ENCODE measurements at regions not wholly inside any gene's neighbourhood (a gene's known extent, or its start where the extent isn't known, plus 50 kb on each side); places are given as distances from the start of the nearest gene placed in this dataset.
"Not testable (repeated sequence)": the region's sequence is repeated elsewhere in the genome, so short reads cannot be mapped to it uniquely, and the experiment has no call there.

- H3K4me3 ChIP-seq (ENCODE audit: insufficient read depth, low read depth, low read length); H3K9me3 ChIP-seq (ENCODE audit: control insufficient read depth, low read length); H3K4me1 ChIP-seq (ENCODE audit: control insufficient read depth, insufficient read depth, low read length); H3K27me3 ChIP-seq (ENCODE audit: control insufficient read depth, insufficient read depth, low read length, poor library complexity, severe bottlenecking); H3K36me3 ChIP-seq (ENCODE audit: control insufficient read depth, insufficient read depth, low read length); H3K27ac ChIP-seq (ENCODE audit: insufficient read depth, low read depth, low read length, poor library complexity, severe bottlenecking): not testable (repeated sequence)
- 90 to 94% methylated on average over 3 of the region's 3 CpGs for WGBS, 2 experiments
Measured at GRCh38 chr19:34871911-34872310, 54.8 kb upstream of the ZNF30 start.

GRCh38 chr19:34867631-34868030, 59.1 kb upstream of the ZNF30 start:
- no peaks in the 10 kb centered on the region for H3K36me3 ChIP-seq (ENCODE audit: control insufficient read depth, insufficient read depth, low read length)
- H3K9me3 ChIP-seq (ENCODE audit: control insufficient read depth, low read length), result no peaks in the 10 kb centered on the region
- no peak overlapping the region for H3K27ac ChIP-seq (ENCODE audit: insufficient read depth, low read depth, low read length, poor library complexity, severe bottlenecking)
- H3K4me3 ChIP-seq (ENCODE audit: insufficient read depth, low read depth, low read length), result no peak overlapping the region
- WGBS, 2 experiments, result 84 to 94% methylated on average over 4 of the region's 4 CpGs
- H3K4me1 ChIP-seq (ENCODE audit: control insufficient read depth, insufficient read depth, low read length), result no peaks in the 10 kb centered on the region
- no peaks in the 10 kb centered on the region for H3K27me3 ChIP-seq (ENCODE audit: control insufficient read depth, insufficient read depth, low read length, poor library complexity, severe bottlenecking)

GRCh38 chr19:34865225-34865624, 61.5 kb upstream of the ZNF30 start:
- 67 to 77% methylated on average over 1 of the region's 2 CpGs for WGBS, 2 experiments
- not testable (repeated sequence) for H3K4me1 ChIP-seq (ENCODE audit: control insufficient read depth, insufficient read depth, low read length); H3K27me3 ChIP-seq (ENCODE audit: control insufficient read depth, insufficient read depth, low read length, poor library complexity, severe bottlenecking); H3K27ac ChIP-seq (ENCODE audit: insufficient read depth, low read depth, low read length, poor library complexity, severe bottlenecking); H3K4me3 ChIP-seq (ENCODE audit: insufficient read depth, low read depth, low read length); H3K9me3 ChIP-seq (ENCODE audit: control insufficient read depth, low read length); H3K36me3 ChIP-seq (ENCODE audit: control insufficient read depth, insufficient read depth, low read length)

GRCh38 chr19:34859823-34860736, 66.6 kb upstream of the ZNF30 start:
- 5 to 11% methylated on average over 25 to 26 of the region's 34 CpGs for WGBS, 2 experiments
- H3K4me3 ChIP-seq (ENCODE audit: insufficient read depth, low read depth, low read length), result peak overlapping the region; percentile 35

GRCh38 chr19:34859325-34859724, 67.4 kb upstream of the ZNF30 start:
- not testable (repeated sequence) for H3K27ac ChIP-seq (ENCODE audit: insufficient read depth, low read depth, low read length, poor library complexity, severe bottlenecking); H3K9me3 ChIP-seq (ENCODE audit: control insufficient read depth, low read length); H3K27me3 ChIP-seq (ENCODE audit: control insufficient read depth, insufficient read depth, low read length, poor library complexity, severe bottlenecking); H3K4me1 ChIP-seq (ENCODE audit: control insufficient read depth, insufficient read depth, low read length); H3K36me3 ChIP-seq (ENCODE audit: control insufficient read depth, insufficient read depth, low read length); H3K4me3 ChIP-seq (ENCODE audit: insufficient read depth, low read depth, low read length)
- WGBS, 2 experiments, result 88 to 93% methylated on average over 2 of the region's 2 CpGs

More at GRCh38 chr19:34859823-34860736, 66.6 kb upstream of the ZNF30 start:
- H3K36me3 ChIP-seq (ENCODE audit: control insufficient read depth, insufficient read depth, low read length); H3K27ac ChIP-seq (ENCODE audit: insufficient read depth, low read depth, low read length, poor library complexity, severe bottlenecking); H3K4me1 ChIP-seq (ENCODE audit: control insufficient read depth, insufficient read depth, low read length); H3K9me3 ChIP-seq (ENCODE audit: control insufficient read depth, low read length); H3K27me3 ChIP-seq (ENCODE audit: control insufficient read depth, insufficient read depth, low read length, poor library complexity, severe bottlenecking): not testable (repeated sequence)

GRCh38 chr19:34856052-34856451, 70.7 kb upstream of the ZNF30 start:
- Histone ChIP-seq H3K9me3 (ENCODE audit: control insufficient read depth, low read length) (no peaks in the 10 kb centered on the region), H3K27ac (ENCODE audit: insufficient read depth, low read depth, low read length, poor library complexity, severe bottlenecking) (no peak overlapping the region), H3K4me1 (ENCODE audit: control insufficient read depth, insufficient read depth, low read length) (peaks cover 4% of the 10 kb centered on the region), H3K36me3 (ENCODE audit: control insufficient read depth, insufficient read depth, low read length) (no peaks in the 10 kb centered on the region), H3K27me3 (ENCODE audit: control insufficient read depth, insufficient read depth, low read length, poor library complexity, severe bottlenecking) (no peaks in the 10 kb centered on the region), H3K4me3 (ENCODE audit: insufficient read depth, low read depth, low read length) (no peak overlapping the region)

GRCh38 chr19:34853369-34853768, 73.3 kb upstream of the ZNF30 start:
- Histone ChIP-seq H3K9me3 (ENCODE audit: control insufficient read depth, low read length) (no peaks in the 10 kb centered on the region), H3K36me3 (ENCODE audit: control insufficient read depth, insufficient read depth, low read length) (no peaks in the 10 kb centered on the region), H3K4me1 (ENCODE audit: control insufficient read depth, insufficient read depth, low read length) (peaks cover 4% of the 10 kb centered on the region), H3K4me3 (ENCODE audit: insufficient read depth, low read depth, low read length) (no peak overlapping the region), H3K27ac (ENCODE audit: insufficient read depth, low read depth, low read length, poor library complexity, severe bottlenecking) (no peak overlapping the region), H3K27me3 (ENCODE audit: control insufficient read depth, insufficient read depth, low read length, poor library complexity, severe bottlenecking) (no peaks in the 10 kb centered on the region)
- 76 to 79% methylated on average over 3 of the region's 3 CpGs for WGBS, 2 experiments

- Histone ChIP-seq H3K9me3 (ENCODE audit: control insufficient read depth, low read length) (no peaks in the 10 kb centered on the region), H3K4me3 (ENCODE audit: insufficient read depth, low read depth, low read length) (no peak overlapping the region), H3K27ac (ENCODE audit: insufficient read depth, low read depth, low read length, poor library complexity, severe bottlenecking) (no peak overlapping the region), H3K4me1 (ENCODE audit: control insufficient read depth, insufficient read depth, low read length) (peaks cover 4% of the 10 kb centered on the region), H3K27me3 (ENCODE audit: control insufficient read depth, insufficient read depth, low read length, poor library complexity, severe bottlenecking) (no peaks in the 10 kb centered on the region), H3K36me3 (ENCODE audit: control insufficient read depth, insufficient read depth, low read length) (no peaks in the 10 kb centered on the region)
- WGBS, 2 experiments, result 81 to 82% methylated on average over 5 of the region's 5 CpGs
Measured at GRCh38 chr19:34852669-34853068, 74.0 kb upstream of the ZNF30 start.

GRCh38 chr19:34851277-34851804, 75.4 kb upstream of the ZNF30 start:
- H3K27ac ChIP-seq (ENCODE audit: insufficient read depth, low read depth, low read length, poor library complexity, severe bottlenecking), result no peak overlapping the region
- H3K4me3 ChIP-seq (ENCODE audit: insufficient read depth, low read depth, low read length), result no peak overlapping the region
- no peaks in the 10 kb centered on the region for H3K9me3 ChIP-seq (ENCODE audit: control insufficient read depth, low read length)
- H3K4me1 ChIP-seq (ENCODE audit: control insufficient read depth, insufficient read depth, low read length), result peaks cover 4% of the 10 kb centered on the region
- H3K27me3 ChIP-seq (ENCODE audit: control insufficient read depth, insufficient read depth, low read length, poor library complexity, severe bottlenecking), result no peaks in the 10 kb centered on the region
- H3K36me3 ChIP-seq (ENCODE audit: control insufficient read depth, insufficient read depth, low read length), result no peaks in the 10 kb centered on the region
- 93% methylated on average over 11 of the region's 11 CpGs for WGBS, 2 experiments

GRCh38 chr19:34847393-34847792, 74.4 kb upstream of the ZNF599 start:
- no peak overlapping the region for H3K4me3 ChIP-seq (ENCODE audit: insufficient read depth, low read depth, low read length)
- H3K9me3 ChIP-seq (ENCODE audit: control insufficient read depth, low read length), result no peaks in the 10 kb centered on the region
- H3K4me1 ChIP-seq (ENCODE audit: control insufficient read depth, insufficient read depth, low read length), result no peaks in the 10 kb centered on the region
- 91 to 95% methylated on average over 6 of the region's 6 CpGs for WGBS, 2 experiments
- no peaks in the 10 kb centered on the region for H3K36me3 ChIP-seq (ENCODE audit: control insufficient read depth, insufficient read depth, low read length)
- H3K27me3 ChIP-seq (ENCODE audit: control insufficient read depth, insufficient read depth, low read length, poor library complexity, severe bottlenecking), result no peaks in the 10 kb centered on the region
- H3K27ac ChIP-seq (ENCODE audit: insufficient read depth, low read depth, low read length, poor library complexity, severe bottlenecking), result no peak overlapping the region
